Calu3 (cell line): ENCODE measurements at regions not wholly inside any gene's neighbourhood (a gene's known extent, or its start where the extent isn't known, plus 50 kb on each side); places are given as distances from the start of the nearest gene placed in this dataset.

Experiments used
- BruUV-seq: library from RNA; stranded (reverse); fragments of 400-500 nt; replicated peaks from 2 replicates; lab custom pipeline; 2021; lab: Mats Ljungman, UMichigan
- CTCF ChIA-PET: fragments of 300-600 bp; sonication (Branson Sonifier 250); formaldehyde crosslinking; loops from one replicate; lab custom pipeline; 2022; ENCODE audit warnings: antibody characterized with exemption; lab: Charles Lee
- DNase-seq: peaks from one replicate; pipeline ENCODE4 v3.0.0; 2022
- H3K27ac Mint-ChIP-seq: one replicate; pipeline ENCODE4 v1.8.0; 2022; ENCODE audit warnings: mixed read lengths; ENCODE audit not compliant: unreplicated experiment
- H3K27me3 Mint-ChIP-seq: one replicate; pipeline ENCODE4 v1.8.0; 2022; ENCODE audit warnings: mixed read lengths; ENCODE audit not compliant: unreplicated experiment
- H3K36me3 Mint-ChIP-seq: one replicate; pipeline ENCODE4 v1.8.0; 2022; ENCODE audit warnings: mild to moderate bottlenecking, moderate library complexity, mixed read lengths; ENCODE audit not compliant: insufficient read depth, unreplicated experiment
- H3K4me1 Mint-ChIP-seq: one replicate; pipeline ENCODE4 v1.8.0; 2022; ENCODE audit warnings: mild to moderate bottlenecking, low read depth, mixed read lengths; ENCODE audit not compliant: unreplicated experiment
- H3K4me3 Mint-ChIP-seq: one replicate; pipeline ENCODE4 v1.8.0; 2022; ENCODE audit warnings: mild to moderate bottlenecking, low read depth, moderate library complexity, mixed read lengths; ENCODE audit not compliant: unreplicated experiment
- H3K9me3 Mint-ChIP-seq: one replicate; pipeline ENCODE4 v1.8.0; 2022; ENCODE audit warnings: low read depth, mixed read lengths; ENCODE audit not compliant: unreplicated experiment
- intact Hi-C: fragments of 100-400 bp; cut with micrococcal nuclease; formaldehyde crosslinking; loops from one replicate; pipeline ENCODE4 v1.10.0; 2022; ENCODE audit not compliant: unreplicated experiment
- TF ChIP-seq, protein P1 (sequence below): fragments of 200-600 bp; IDR thresholded peaks from one replicate; pipeline ENCODE4 v1.8.0; 2022; ENCODE audit warnings: antibody characterized with exemption; ENCODE audit not compliant: unreplicated experiment

DNA sequence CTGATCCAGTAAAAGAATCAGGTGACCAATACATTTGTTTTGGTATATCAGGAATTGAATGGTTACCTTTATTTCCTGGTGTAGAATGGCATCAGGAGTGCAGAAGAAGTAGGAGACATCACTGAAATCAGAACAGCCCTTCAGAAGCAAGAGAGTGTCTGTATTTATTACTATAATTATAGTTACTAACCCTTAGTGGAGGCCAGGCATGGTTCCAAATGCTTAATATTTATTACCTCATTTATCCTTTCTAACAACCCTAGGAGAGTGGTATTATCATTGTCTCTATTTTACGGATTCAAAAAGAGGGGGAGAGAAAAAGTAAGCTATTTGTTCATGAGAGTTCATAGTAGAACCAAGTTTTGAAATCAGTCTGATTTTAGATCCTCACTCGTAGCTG, 1292.9 kb downstream of the PCDH9 start:
- TF ChIP-seq, protein P1, sequence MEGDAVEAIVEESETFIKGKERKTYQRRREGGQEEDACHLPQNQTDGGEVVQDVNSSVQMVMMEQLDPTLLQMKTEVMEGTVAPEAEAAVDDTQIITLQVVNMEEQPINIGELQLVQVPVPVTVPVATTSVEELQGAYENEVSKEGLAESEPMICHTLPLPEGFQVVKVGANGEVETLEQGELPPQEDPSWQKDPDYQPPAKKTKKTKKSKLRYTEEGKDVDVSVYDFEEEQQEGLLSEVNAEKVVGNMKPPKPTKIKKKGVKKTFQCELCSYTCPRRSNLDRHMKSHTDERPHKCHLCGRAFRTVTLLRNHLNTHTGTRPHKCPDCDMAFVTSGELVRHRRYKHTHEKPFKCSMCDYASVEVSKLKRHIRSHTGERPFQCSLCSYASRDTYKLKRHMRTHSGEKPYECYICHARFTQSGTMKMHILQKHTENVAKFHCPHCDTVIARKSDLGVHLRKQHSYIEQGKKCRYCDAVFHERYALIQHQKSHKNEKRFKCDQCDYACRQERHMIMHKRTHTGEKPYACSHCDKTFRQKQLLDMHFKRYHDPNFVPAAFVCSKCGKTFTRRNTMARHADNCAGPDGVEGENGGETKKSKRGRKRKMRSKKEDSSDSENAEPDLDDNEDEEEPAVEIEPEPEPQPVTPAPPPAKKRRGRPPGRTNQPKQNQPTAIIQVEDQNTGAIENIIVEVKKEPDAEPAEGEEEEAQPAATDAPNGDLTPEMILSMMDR: no peak
- BruUV-seq: no TSS peak
- DNase-seq: no peak

DNA sequence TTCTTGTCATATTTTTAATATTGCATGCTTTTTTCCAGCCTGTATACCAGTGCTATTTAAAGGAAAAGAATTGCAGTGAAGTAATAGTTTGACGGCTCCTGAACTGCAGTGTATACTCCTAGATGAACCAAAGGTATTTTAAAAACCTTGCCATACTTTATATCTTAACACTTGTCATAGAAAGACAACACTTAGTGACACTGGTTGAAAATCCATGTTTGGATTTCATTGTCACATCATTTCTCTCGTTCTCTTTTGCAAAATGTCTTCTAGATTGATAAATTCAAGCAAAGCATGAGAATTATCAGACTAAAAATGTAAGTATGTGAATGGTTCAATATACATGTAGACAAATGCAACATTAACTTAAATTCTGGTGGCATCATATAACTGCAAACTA, 1293.9 kb downstream of the PCDH9 start:
- H3K27ac Mint-ChIP-seq: no peak overlapping the region
- H3K4me3 Mint-ChIP-seq: no peak overlapping the region
- no peaks in the 10 kb centered on the region for H3K4me1 Mint-ChIP-seq
- no peaks in the 10 kb centered on the region for H3K27me3 Mint-ChIP-seq
- peaks cover 3% of the 10 kb centered on the region for H3K9me3 Mint-ChIP-seq
- intact Hi-C loops: no loop called here
- no peaks in the 10 kb centered on the region for H3K36me3 Mint-ChIP-seq
- DNase-seq: no peak
- BruUV-seq: no TSS peak
- CTCF ChIA-PET: no interaction called here
- TF ChIP-seq, protein P1: no peak

More for the DNA sequence above, 1292.9 kb downstream of the PCDH9 start:
- Mint-ChIP-seq H3K9me3 (peaks cover 3% of the 10 kb centered on the region), H3K27me3 (no peaks in the 10 kb centered on the region), H3K4me3 (no peak overlapping the region), H3K36me3 (no peaks in the 10 kb centered on the region), H3K4me1 (no peaks in the 10 kb centered on the region), H3K27ac (no peak overlapping the region)
- CTCF ChIA-PET: no interaction called here
- intact Hi-C loops: no loop called here

DNA sequence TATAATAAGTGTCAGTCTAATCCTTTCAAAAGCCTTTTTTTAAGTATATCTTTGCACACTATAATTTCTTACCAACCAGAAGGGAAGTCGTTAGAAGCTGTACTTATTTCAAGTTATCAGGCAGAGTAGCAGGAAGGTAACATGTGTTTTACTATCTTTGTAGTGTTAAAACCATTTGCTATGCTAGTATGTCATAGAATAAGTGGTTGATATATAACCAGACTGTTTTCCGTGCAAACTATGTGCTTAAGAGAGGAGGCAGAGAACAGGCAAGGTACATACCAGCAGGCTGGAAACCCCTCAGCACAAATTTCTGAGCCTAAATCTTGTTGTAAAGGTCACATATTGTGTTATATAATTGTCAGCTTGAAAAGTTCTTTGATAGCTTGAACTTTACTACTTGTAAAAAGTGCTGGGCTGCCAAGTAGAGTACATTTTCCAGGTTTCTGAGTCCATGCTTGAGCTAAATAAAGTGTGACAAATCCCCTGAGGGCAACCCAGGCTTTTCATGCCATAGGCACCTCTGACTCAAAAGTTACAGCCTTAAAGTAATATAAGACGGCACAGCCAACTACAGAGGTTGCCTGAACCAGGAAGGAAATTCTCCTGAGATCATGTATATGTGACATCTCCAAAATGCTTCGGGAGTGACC, 1297.4 kb downstream of the PCDH9 start:
- Mint-ChIP-seq H3K36me3 (no peaks in the 10 kb centered on the region), H3K27ac (no peak overlapping the region), H3K27me3 (no peaks in the 10 kb centered on the region), H3K4me1 (no peaks in the 10 kb centered on the region), H3K9me3 (peaks cover 7% of the 10 kb centered on the region), H3K4me3 (no peak overlapping the region)
- DNase-seq: no peak
- no TSS peak for BruUV-seq
- TF ChIP-seq, protein P1: no peak
- intact Hi-C loops: no loop called here
- CTCF ChIA-PET: no interaction called here

DNA sequence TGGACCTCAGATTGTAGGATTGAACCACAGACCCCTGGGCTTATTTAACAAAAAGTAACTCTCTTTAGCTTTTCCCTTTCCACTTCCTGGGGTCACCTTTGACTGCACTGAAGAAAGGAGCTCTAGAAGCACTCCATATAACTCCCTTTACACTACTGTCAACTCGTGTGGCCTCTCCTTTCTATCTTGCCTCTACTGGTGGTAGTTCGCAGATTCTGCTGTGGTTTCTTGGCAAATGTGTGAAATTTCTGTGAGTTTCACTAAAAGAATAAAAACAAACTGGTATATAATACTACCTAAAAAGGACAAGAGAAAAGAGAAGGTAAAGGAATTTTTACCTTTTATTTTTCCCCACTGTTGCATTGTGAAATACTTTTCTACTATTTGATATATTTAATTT, 1298.1 kb downstream of the PCDH9 start:
- intact Hi-C loops: no loop called here
- no TSS peak for BruUV-seq
- Mint-ChIP-seq H3K36me3 (no peaks in the 10 kb centered on the region), H3K9me3 (peaks cover 11% of the 10 kb centered on the region), H3K4me3 (no peak overlapping the region), H3K27me3 (no peaks in the 10 kb centered on the region), H3K27ac (no peak overlapping the region), H3K4me1 (no peaks in the 10 kb centered on the region)
- CTCF ChIA-PET: no interaction called here
- no peak for DNase-seq
- TF ChIP-seq, protein P1: no peak
